Mammary epithelial cell (primary cell): ENCODE measurements at regions not wholly inside any gene's neighbourhood (a gene's known extent, or its start where the extent isn't known, plus 50 kb on each side); places are given as distances from the start of the nearest gene placed in this dataset.

Source experiments
- EZH2 ChIP-seq: IDR thresholded peaks from 2 replicates; pipeline ENCODE4 v1.6.1; 2012; ENCODE audit warnings: low read length, inconsistent platforms, borderline replicate concordance
- TF ChIP-seq, protein P1 (sequence below), 2 donors: IDR thresholded peaks in 1 of 2; conservative IDR thresholded peaks in 1 of 2; 2 replicates each; pipeline ENCODE4 v1.5.1; 2011 to 2012; ENCODE audit warnings: inconsistent platforms in 2 of 2, low read length in 2 of 2, mild to moderate bottlenecking in 2 of 2, control low read depth in 1 of 2, low read depth in 1 of 2; ENCODE audit not compliant: insufficient read depth in 1 of 2; ENCODE audit errors: extremely low read depth in 1 of 2

- TF ChIP-seq, protein P1, sequence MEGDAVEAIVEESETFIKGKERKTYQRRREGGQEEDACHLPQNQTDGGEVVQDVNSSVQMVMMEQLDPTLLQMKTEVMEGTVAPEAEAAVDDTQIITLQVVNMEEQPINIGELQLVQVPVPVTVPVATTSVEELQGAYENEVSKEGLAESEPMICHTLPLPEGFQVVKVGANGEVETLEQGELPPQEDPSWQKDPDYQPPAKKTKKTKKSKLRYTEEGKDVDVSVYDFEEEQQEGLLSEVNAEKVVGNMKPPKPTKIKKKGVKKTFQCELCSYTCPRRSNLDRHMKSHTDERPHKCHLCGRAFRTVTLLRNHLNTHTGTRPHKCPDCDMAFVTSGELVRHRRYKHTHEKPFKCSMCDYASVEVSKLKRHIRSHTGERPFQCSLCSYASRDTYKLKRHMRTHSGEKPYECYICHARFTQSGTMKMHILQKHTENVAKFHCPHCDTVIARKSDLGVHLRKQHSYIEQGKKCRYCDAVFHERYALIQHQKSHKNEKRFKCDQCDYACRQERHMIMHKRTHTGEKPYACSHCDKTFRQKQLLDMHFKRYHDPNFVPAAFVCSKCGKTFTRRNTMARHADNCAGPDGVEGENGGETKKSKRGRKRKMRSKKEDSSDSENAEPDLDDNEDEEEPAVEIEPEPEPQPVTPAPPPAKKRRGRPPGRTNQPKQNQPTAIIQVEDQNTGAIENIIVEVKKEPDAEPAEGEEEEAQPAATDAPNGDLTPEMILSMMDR (conservative IDR thresholded peaks at IDR 0.05 in 1 of 2, IDR thresholded peaks at IDR 0.05 in 1 of 2; ENCODE audit: extremely low read depth in 1 of 2, insufficient read depth in 1 of 2, low read depth in 1 of 2, low read length in 2 of 2), result no peak
- TF ChIP-seq EZH2, result no peak
Observed at GRCh38 chr4:52203351-52203750, 152.2 kb downstream of the SPATA18 start.
